Kidney (tissue), 13 donors: ENCODE measurements at regions not wholly inside any gene's neighbourhood (a gene's known extent, or its start where the extent isn't known, plus 50 kb on each side); places are given as distances from the start of the nearest gene placed in this dataset.

Source experiments
- DNase-seq, 5 donors: peaks; one replicate each; pipeline ENCODE4 v3.0.0-alpha.2; 2013 to 2020
- FAIRE-seq: peaks from 2 replicates; lab custom pipeline; 2012; peaks lifted over from hg19 to GRCh38; lab: Jason Lieb, UNC
- H3K27ac ChIP-seq, 2 donors: one replicate each; pipeline ENCODE4 v1.7.0; 2013; ENCODE audit warnings: low read depth in 2 of 2, low read length in 2 of 2, inconsistent platforms in 1 of 2
- H3K27me3 ChIP-seq: one replicate; pipeline ENCODE4 v1.7.1; 2013; ENCODE audit warnings: low read length, inconsistent platforms; ENCODE audit not compliant: control insufficient read depth, insufficient read depth
- H3K36me3 ChIP-seq, 3 donors: one replicate each; pipeline versions ENCODE4 v1.7.0 to v1.7.1; 2013; ENCODE audit warnings: low read length in 3 of 3, control low read depth in 1 of 3, inconsistent platforms in 1 of 3; ENCODE audit not compliant: insufficient read depth in 3 of 3, control insufficient read depth in 2 of 3
- H3K4me1 ChIP-seq, 3 donors: one replicate each; pipeline versions ENCODE4 v1.7.0 to v1.7.1; 2013; ENCODE audit warnings: low read length in 3 of 3, inconsistent platforms in 1 of 3, low read depth in 1 of 3; ENCODE audit not compliant: control insufficient read depth in 2 of 3, insufficient read depth in 2 of 3
- H3K4me3 ChIP-seq, 3 donors: one replicate each; pipeline versions ENCODE4 v1.7.0 to v1.8.1; 2013; ENCODE audit warnings: low read length in 3 of 3, control low read depth in 1 of 3, inconsistent platforms in 1 of 3
- H3K9ac ChIP-seq, 3 donors: one replicate each; pipeline versions ENCODE4 v1.7.0 to v1.7.1; 2013; ENCODE audit warnings: low read length in 3 of 3, control low read depth in 1 of 3, inconsistent platforms in 1 of 3
- H3K9me3 ChIP-seq, 3 donors: one replicate each; pipeline versions ENCODE4 v1.7.0 to v1.7.1; 2013; ENCODE audit warnings: low read length in 3 of 3, control low read depth in 1 of 3, inconsistent platforms in 1 of 3; ENCODE audit not compliant: control insufficient read depth in 2 of 3, insufficient read depth in 1 of 3
- CTCF ChIP-seq: IDR thresholded peaks from 3 replicates; pipeline ENCODE4 v1.5.1; 2012; ENCODE audit warnings: mild to moderate bottlenecking, moderate library complexity, borderline replicate concordance; ENCODE audit not compliant: insufficient read depth; ENCODE audit errors: extremely low read depth
- intact Hi-C: fragments of 100-400 bp; cut with DNase I; formaldehyde crosslinking; loops from one replicate; pipeline ENCODE4 v1.11.1; 2022
- donor health status: control.
- donor health status: control.
- donor health status: control.
- donor health status: control.
- donor health status: control.
- donor health status: DM: yes; HTN: yes; CAD: no.
- donor health status: Normal renal cell carcinoma (clear cell type).

GRCh38 chr5:148880197-148880596, 53.8 kb downstream of the ADRB2 start:
- FAIRE-seq = no peak

GRCh38 chr5:148880696-148881095, 54.3 kb downstream of the ADRB2 start:
- no peak for DNase-seq
- intact Hi-C loops = no loop called here

More at GRCh38 chr5:148880197-148880596, 53.8 kb downstream of the ADRB2 start:
- Histone ChIP-seq H3K27me3 (no peaks in the 10 kb centered on the region), H3K9me3 (no peaks in the 10 kb centered on the region), H3K27ac (no peak overlapping the region), H3K9ac (no peak overlapping the region), H3K4me3 (no peak overlapping the region), H3K4me1 (no peaks in the 10 kb centered on the region), H3K36me3 (no peaks in the 10 kb centered on the region)
- no peak for TF ChIP-seq CTCF
- intact Hi-C loops = no loop called here
- no peak for DNase-seq

DNA sequence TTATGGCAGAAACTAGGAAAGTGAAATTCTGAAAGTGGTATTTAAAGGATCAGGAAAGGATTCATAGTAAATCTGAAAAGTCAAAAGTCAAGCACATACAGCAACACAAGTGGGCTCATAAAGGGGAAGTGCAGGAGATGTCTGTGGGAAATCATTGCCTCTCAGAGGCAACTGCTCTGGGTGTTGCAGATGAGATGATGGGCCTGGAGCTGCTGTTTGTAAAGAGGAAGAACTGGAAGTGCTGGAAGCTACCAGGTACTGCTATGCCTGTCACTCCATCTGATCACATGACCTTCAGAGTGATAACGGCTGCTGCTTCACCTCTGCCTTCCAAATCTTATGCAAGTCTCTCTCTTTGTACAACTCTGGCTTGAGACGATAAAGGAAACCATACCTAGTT, 55.9 kb downstream of the ADRB2 start:
- DNase-seq = no peak
- H3K4me1 ChIP-seq = no peaks in the 10 kb centered on the region
- intact Hi-C loops = no loop called here
- H3K4me3 ChIP-seq = no peak overlapping the region
- FAIRE-seq = no peak
- no peak for TF ChIP-seq CTCF
- H3K27me3 ChIP-seq = no peaks in the 10 kb centered on the region
- H3K9ac ChIP-seq = no peak overlapping the region
- H3K36me3 ChIP-seq = no peaks in the 10 kb centered on the region
- no peak overlapping the region for H3K27ac ChIP-seq
- no peaks in the 10 kb centered on the region for H3K9me3 ChIP-seq

More at GRCh38 chr5:148880696-148881095, 54.3 kb downstream of the ADRB2 start:
- TF ChIP-seq CTCF = no peak
- no peak overlapping the region for H3K27ac ChIP-seq
- FAIRE-seq = no peak
- H3K27me3 ChIP-seq = no peaks in the 10 kb centered on the region
- no peaks in the 10 kb centered on the region for H3K9me3 ChIP-seq
- no peaks in the 10 kb centered on the region for H3K36me3 ChIP-seq
- no peak overlapping the region for H3K4me3 ChIP-seq
- H3K4me1 ChIP-seq = no peaks in the 10 kb centered on the region
- no peak overlapping the region for H3K9ac ChIP-seq
